Brain pericyte (primary cell): ENCODE measurements at regions not wholly inside any gene's neighbourhood (a gene's known extent, or its start where the extent isn't known, plus 50 kb on each side); places are given as distances from the start of the nearest gene placed in this dataset.

Experiments
- DNase-seq: peaks from one replicate; pipeline ENCODE4 v3.0.0-alpha.2; 2012; ENCODE audit warnings: low read depth, low spot score

DNA sequence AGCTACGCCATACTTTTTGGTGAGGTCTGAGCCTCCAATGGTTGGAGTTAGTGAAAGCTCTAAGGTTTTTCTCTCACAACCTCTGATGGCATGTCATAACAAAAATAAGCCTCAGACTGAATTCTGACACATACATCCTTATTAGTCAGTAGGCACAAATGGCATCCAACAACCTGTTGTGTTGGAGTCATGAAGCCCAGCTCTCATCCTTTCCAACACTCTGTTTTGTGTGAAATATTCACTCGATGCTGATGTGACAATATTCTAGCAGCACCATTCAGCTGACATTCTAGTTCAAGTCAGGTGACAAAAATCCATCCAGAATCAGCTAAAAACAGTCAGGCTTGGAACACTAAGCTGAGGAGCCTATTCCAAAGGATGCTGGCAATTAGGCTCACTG is 603.2 kb upstream of the ID2 start:
- DNase-seq, result no peak

GRCh38 chr2:8080063-8080462 is 601.8 kb upstream of the ID2 start:
- no peak for DNase-seq

- DNase-seq, result no peak
Measured at GRCh38 chr2:8081130-8081529, 600.7 kb upstream of the ID2 start.

- no peak for DNase-seq
Measured at GRCh38 chr2:8082840-8083239, 599.0 kb upstream of the ID2 start.

GRCh38 chr2:8086357-8086756 is 595.5 kb upstream of the ID2 start:
- DNase-seq, result no peak

DNA sequence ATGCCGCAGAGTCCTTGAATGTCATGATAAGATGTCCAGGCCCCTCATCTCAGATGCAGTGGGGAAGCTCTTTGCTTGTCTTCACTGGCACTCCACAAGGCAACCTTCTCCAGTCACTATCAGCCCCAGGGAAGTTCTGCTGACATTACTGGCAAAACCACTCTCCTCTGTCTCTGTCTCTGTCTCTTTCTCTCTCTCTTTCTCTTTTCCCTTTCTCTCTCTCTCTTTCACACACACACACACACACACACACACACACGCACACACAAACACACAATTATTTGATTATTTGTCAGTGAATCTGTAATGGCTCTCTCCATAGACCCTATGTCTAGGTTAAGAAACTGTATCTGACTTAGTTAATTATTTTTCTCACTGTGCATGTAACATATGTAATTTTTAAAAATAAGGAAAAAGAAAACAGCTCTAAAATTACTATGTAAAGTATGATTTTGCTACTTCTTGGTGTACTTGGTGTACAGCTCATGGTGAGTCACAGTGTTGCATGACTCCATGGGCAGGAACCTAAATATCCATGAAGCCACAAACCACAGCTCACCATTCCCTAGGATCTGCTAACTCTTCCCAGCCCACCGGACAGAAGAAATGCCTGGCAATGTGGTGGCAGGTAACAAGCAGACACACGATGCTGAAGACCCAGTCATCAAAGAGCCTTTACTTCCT is 594.9 kb upstream of the ID2 start:
- DNase-seq, result peak; percentile 30

DNA sequence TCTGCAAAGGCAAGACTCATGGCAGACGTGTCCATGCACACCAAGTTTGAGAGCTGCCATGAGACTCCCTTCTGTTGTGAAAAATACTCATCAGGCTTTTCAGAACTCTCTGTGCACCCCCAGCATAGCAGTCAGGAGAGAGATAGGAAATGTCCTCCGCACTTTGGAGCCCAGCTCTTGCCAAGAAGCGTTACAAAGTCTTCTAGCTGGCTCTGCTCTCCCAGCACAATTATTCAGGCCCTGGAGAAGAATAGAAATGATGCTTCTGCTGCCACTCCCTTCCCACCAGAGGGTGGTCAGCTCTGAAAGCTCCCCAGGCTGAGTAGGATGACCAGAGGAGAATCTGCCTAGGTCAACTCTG is 594.4 kb upstream of the ID2 start:
- DNase-seq, result no peak

DNA sequence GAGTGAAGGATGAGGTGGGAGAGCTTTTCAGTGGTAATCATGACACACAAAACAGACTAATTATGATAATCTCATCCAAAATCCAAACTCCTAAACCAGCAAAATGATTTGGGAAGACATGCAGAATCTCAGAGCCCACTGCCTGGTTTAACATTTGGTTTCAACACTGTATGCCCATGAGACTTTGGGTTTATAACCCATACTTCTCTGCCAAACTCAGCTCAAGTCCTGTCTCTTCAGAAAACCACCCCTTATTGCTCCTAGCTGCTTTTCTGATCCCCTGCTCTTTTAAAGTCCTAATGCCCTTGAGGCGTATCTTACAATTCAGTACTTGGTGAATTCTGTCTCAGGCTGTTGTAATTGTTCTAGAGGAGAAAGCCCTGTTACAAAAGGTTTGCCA is 593.0 kb upstream of the ID2 start:
- DNase-seq, result no peak

DNA sequence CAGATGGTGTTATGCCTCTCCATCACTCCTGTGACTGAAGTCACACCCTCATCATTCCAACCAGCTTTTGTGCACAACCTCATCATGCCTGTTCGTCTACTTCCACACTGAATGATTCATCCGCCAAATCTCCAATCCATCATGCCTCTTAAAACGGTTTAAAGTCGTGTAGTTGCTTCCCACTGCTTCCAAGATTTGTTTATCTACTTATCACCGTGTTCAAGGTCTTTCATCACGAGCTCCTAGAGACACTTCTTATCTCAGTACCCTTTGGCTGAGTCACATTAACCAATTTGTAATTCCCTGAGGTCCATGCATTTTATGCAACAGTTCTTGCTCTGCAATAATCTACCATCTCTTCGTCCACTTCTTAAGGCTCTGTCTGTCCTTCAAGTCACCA is 592.3 kb upstream of the ID2 start:
- DNase-seq, result no peak

DNA sequence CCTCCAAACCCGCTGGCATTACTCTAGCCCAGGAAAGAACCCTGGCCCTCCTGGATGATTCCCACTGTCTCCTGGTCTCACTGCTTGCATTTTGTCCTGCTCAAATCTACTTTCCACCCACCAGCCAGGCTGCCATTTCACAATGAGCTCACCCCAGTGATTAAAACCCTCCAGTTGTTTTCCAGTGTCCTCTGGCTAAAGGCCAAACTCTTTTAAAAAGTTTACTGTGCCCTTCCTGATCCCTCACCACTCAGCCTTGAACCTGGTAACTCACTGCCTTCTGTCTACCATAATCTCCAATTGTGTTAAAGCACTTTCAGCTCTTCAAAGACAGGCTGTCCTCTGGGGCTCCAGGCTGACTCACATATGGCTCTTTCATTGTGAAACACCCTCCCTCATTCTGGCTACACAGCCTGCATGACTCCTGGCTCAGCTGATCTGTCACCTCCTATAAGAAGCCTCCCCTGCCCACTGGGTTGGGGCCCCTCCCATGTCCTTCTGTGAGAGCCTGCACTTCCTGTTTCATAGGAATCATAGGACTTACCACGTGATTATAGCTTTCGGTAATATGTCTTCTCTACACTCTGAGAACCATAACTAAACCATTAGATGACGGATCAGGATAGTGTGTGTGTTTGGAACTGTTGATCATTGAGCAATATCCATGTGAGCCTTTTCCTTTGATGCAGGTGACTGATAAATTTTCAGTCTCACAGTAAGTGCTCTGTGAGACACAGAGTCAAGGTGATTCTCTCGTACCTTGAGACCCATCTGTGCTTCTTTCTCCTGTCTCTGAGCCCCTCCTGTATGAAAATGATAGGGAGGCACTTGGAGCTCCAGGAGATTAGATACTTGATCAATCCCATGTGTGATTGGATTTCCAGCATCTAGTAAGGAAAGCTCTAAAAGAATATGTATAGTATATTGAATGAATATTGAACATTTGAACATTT is 590.8 kb upstream of the ID2 start:
- peak; percentile 27 for DNase-seq

DNA sequence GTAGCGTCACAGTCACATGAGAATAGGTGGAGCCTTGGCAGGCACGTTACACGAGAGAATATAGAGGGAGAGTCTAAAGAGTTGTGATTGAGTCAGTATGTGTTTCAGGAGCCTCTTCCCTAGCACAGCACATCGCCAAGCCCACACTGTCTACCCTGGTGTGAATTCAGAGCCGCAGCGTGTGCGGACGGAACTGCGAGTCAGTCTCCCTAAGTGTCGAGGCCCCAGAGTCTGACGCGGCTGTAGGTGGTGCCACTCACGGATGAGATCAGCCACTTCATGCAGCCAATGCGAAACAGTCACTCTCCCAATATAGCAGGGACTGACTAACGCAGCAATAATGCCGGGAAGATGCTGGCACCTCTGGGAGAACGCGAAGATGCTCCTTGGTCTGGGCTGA is 587.3 kb upstream of the ID2 start:
- no peak for DNase-seq

DNA sequence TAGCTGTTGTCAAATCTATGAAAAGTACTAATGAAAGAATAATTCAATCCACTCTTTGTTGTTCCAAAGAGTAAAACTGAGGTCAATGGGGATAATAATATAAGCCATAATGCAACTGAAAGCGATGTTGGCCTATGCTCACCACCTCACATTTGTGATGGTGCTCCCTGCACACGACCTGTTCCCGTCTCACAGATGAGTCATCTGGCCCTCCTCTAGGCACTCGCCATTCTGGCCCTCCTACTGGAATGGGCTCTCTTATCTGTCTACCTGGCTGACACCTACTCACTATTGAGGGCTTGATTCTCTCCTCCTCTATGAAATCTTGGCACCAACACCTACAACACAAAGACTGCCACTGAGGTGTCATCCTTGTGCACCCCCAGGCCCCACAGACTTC is 585.9 kb upstream of the ID2 start:
- DNase-seq, result no peak

DNA sequence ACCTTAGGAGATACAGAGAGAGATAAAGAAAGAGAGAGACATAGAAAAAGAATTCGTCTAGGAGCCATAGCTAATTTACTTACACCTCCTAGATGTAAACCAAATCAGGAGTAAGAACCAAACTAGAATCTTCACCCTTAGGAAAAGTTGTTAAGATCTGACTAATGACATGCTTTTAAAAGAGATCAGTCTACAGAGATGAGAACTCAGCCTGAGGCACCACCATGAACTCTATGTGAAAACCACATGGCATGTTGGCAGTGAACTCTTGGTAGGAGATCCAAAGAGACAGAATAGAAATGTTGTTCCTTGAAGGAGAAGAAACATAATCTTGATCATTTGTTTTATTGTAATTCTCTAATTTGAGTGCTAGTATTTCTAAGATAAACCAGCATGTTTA is 585.4 kb upstream of the ID2 start:
- DNase-seq, result no peak

DNA sequence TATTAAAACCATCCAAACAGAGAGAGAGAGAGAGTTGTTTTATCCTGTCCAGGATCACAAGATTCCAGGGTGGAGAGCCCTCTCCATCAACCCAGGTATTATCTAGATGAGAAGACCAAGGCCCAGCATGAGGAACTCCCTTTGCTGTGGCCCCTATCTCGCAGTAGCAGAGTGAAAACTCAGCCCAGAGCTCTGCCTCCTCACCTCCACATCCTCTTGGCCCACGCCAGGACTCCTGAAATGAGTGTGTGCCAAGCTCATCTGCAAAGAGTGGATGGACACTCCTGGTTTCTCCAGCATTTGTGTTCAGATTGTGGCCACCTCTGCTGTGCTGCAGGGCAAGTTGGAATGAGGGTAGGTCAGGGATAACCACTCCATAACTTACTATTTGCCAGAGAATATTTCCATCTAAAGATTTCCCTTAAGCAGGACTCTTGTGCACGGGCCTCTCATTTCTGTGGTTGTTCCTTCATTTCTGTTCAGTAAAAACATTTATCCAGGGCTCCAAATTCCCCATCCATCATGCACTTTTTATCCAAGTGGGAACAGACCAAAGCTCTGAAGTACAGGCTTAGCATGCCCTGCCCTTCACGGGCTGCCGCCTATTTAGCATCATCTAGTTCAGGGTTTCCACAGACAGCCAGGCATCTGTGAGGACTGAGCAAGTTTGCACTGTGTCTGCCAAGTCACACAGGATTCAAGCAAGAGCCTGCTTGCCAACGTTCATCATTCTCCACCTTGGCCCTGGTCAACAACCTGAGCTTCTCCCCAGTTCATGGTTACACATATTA is 583.2 kb upstream of the ID2 start:
- DNase-seq, result no peak

DNA sequence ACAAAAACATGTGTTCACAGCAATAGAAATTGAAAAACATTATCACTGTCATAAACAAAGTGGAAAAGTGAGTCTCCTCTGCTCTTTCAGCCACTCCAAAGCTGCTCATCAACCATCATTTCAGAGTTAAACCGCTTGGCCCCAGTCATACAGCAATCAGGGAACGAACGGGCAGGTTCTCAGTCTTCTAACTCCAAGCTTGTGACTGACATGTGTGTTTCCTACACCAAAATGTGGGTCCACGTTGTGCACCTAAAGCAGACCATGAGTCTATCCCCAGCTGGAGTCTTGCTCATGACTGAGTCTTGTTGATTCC is 582.6 kb upstream of the ID2 start:
- no peak for DNase-seq

- no peak for DNase-seq
Measured at GRCh38 chr2:8101614-8102277, 580.1 kb upstream of the ID2 start.

- DNase-seq, result no peak
Measured at GRCh38 chr2:8102470-8102869, 579.4 kb upstream of the ID2 start.

DNA sequence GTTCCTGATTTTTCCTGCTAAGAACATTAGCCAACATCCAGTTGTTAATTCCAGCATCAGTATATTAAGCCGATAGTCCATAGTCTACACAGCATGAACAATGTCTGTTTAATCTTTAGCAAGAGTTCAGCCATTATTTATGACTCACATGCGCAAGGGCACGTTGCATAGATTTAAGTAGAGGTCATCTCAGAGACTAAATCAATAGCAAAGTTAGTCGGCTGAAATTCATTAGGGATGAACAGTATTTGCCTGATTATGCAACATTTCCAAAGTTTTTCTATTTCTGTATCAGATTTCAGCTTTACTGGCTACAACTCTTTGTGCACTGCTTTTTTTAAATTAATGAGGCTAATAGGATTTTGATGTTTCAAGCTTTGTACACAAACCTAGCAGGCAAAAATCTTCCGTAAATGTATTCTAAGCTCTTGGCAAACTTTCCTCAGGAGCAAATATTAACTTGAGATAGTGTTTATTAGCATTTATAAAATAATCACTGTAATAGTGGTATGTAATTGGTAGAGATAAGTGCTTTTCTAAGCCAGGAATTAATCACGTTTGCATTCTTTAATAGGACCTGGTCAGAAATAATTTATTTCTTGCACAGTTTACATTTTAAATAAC is 578.7 kb upstream of the ID2 start:
- no peak for DNase-seq

DNA sequence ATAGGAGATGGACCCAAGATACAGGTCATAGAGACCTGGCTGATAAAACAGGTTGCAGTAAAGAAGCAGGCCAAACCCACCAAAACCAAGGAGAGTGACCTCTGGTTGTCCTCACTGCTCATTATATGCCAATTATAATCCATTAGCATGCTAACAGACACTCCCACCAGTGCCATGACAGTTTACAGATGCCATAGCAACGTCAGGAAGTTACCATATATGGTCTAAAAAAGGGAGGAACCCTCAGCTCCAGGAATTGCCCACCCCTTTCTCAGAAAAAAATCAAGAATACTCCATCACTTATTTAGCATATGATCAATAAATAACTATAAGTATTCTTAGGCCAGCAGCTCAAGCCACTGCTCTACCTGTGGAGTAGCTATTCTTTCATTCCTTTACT is 574.7 kb upstream of the ID2 start:
- DNase-seq, result no peak

DNA sequence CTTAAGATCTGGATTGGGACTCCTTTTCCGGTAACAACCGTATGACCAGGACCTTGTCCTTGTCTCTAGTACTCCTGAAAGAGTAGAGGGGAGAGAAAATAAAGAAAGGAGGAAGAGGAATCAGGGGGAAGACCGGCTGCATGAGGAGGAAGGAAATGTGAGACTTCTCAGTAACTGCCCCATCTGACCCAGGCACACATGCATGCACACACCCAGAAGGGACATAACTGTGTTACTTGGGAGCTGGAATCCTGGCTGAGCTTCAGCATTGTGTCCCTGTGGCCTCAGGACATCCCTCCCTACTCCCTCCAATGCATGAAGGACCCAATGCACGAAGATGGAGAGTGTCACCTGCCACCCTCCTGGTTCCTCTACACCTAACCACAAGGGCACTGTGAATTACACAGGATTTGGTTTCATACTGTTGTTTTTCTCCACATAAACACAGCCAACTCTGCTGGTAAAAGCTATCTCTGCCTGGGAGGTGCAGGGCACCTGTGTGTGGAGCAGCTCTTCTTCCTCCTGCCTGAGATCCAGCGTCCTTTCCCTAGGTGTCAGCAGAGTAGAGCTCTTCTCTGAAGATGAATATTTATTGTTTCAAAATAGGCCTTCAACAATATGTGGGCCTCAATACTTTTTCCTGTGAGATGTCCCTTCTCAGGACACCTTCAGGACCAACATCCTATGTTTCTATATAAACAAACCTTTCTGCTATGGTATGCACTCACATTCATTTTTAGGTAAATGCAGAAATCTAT is 574.1 kb upstream of the ID2 start:
- no peak for DNase-seq

- DNase-seq, result no peak
Measured at GRCh38 chr2:8110716-8111115, 571.1 kb upstream of the ID2 start.
